ENCODE measurements at regions not wholly inside any gene's neighbourhood (a gene's known extent, or its start where the extent isn't known, plus 50 kb on each side); places are given as distances from the start of the nearest gene placed in this dataset.

GRCh38 chr3:178174201-178174915, 361.9 kb upstream of the KCNMB2 start:
- TF ChIP-seq CTCF (IDR thresholded peaks at IDR 0.05) (no peak), EZH2 (IDR thresholded peaks at IDR 0.05; ENCODE audit: borderline replicate concordance, insufficient read depth, low read depth, low read length, poor library complexity, severe bottlenecking) (no peak)
